CD4-positive, alpha-beta T cell (primary cell): ENCODE measurements at regions not wholly inside any gene's neighbourhood (a gene's known extent, or its start where the extent isn't known, plus 50 kb on each side); places are given as distances from the start of the nearest gene placed in this dataset.

Experiments used
- ATAC-seq: fragments of 200-7000 bp; cut with Tn5 transposase; one replicate; pipeline ENCODE4 v1.10.0; 2022; ENCODE audit warnings: mild to moderate bottlenecking; ENCODE audit not compliant: poor library complexity
- CTCF ChIA-PET: fragments of 350-600 bp; sonication (Branson Sonifier 250); formaldehyde crosslinking; loops from one replicate; lab custom pipeline; 2021; ENCODE audit warnings: antibody characterized with exemption, inconsistent platforms; lab: Charles Lee
- POLR2A ChIA-PET: fragments of 350-600 bp; sonication (Branson Sonifier 250); formaldehyde crosslinking; loops from one replicate; lab custom pipeline; 2021; ENCODE audit warnings: antibody characterized with exemption, inconsistent platforms; lab: Charles Lee
- DNase-seq, 14 experiments: peaks; one replicate each; pipeline ENCODE4 v3.0.0-alpha.2; 2013 to 2020; ENCODE audit warnings: mixed read lengths in 2 of 14
- H3K27ac ChIP-seq, 2 donors: one replicate each; pipeline versions ENCODE4 v1.5.1 to v1.7.0; 2013; ENCODE audit warnings: low read length in 2 of 2, low read depth in 1 of 2, mild to moderate bottlenecking in 1 of 2
- H3K27me3 ChIP-seq, 2 experiments: 1 replicate in 1 of 2; 2 replicates in 1 of 2; pipeline versions ENCODE4 v1.6.1 to v1.7.0; 2013; ENCODE audit warnings: low read length in 2 of 2, control low read depth in 1 of 2, mild to moderate bottlenecking in 1 of 2, moderate library complexity in 1 of 2; ENCODE audit not compliant: insufficient read depth in 2 of 2, control insufficient read depth in 1 of 2
- H3K36me3 ChIP-seq: one replicate; pipeline ENCODE4 v1.6.1; 2013; ENCODE audit warnings: low read length, control low read depth; ENCODE audit not compliant: insufficient read depth
- H3K4me1 ChIP-seq: one replicate; pipeline ENCODE4 v1.6.1; 2013; ENCODE audit warnings: low read length, control low read depth; ENCODE audit not compliant: insufficient read depth
- H3K4me3 ChIP-seq: one replicate; pipeline ENCODE4 v1.5.1; 2013; ENCODE audit warnings: mild to moderate bottlenecking, low read length, moderate library complexity
- H3K9me3 ChIP-seq, 2 experiments: 1 replicate in 1 of 2; 2 replicates in 1 of 2; pipeline versions ENCODE4 v1.6.1 to v1.7.0; 2013; ENCODE audit warnings: low read length in 2 of 2, mild to moderate bottlenecking in 2 of 2, control low read depth in 1 of 2, moderate library complexity in 1 of 2; ENCODE audit not compliant: control insufficient read depth in 1 of 2, insufficient read depth in 1 of 2
- H3K27ac Mint-ChIP-seq: one replicate; pipeline ENCODE4 v1.8.0; 2020; ENCODE audit warnings: mixed read lengths
- H3K27me3 Mint-ChIP-seq: one replicate; pipeline ENCODE4 v1.8.0; 2021; ENCODE audit warnings: mixed read lengths
- H3K36me3 Mint-ChIP-seq: one replicate; pipeline ENCODE4 v1.8.0; 2021; ENCODE audit warnings: low read depth, mixed read lengths
- H3K4me1 Mint-ChIP-seq: one replicate; pipeline ENCODE4 v1.8.0; 2021; ENCODE audit warnings: low read depth, mixed read lengths
- H3K4me3 Mint-ChIP-seq: one replicate; pipeline ENCODE4 v1.8.0; 2020; ENCODE audit warnings: mild to moderate bottlenecking, mixed read lengths
- H3K9me3 Mint-ChIP-seq: one replicate; pipeline ENCODE4 v1.8.0; 2020; ENCODE audit warnings: mixed read lengths
- intact Hi-C, 2 experiments: fragments of 100-400 bp; cut with DNase I in 1 of 2; cut with micrococcal nuclease in 1 of 2; formaldehyde crosslinking; loops; one replicate each; pipeline versions ENCODE4 v1.15.1 to v1.9.0; 2023 to 2025; cut with DNase I, micrococcal nuclease
- TF ChIP-seq, protein P1 (sequence below): fragments of 200-600 bp; IDR thresholded peaks from one replicate; pipeline ENCODE4 v1.8.0; 2022; ENCODE audit warnings: antibody characterized with exemption, mild to moderate bottlenecking

GRCh38 chr5:17831279-17831678, 197.0 kb downstream of the TAF11L14 start:
- TF ChIP-seq, protein P1, sequence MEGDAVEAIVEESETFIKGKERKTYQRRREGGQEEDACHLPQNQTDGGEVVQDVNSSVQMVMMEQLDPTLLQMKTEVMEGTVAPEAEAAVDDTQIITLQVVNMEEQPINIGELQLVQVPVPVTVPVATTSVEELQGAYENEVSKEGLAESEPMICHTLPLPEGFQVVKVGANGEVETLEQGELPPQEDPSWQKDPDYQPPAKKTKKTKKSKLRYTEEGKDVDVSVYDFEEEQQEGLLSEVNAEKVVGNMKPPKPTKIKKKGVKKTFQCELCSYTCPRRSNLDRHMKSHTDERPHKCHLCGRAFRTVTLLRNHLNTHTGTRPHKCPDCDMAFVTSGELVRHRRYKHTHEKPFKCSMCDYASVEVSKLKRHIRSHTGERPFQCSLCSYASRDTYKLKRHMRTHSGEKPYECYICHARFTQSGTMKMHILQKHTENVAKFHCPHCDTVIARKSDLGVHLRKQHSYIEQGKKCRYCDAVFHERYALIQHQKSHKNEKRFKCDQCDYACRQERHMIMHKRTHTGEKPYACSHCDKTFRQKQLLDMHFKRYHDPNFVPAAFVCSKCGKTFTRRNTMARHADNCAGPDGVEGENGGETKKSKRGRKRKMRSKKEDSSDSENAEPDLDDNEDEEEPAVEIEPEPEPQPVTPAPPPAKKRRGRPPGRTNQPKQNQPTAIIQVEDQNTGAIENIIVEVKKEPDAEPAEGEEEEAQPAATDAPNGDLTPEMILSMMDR: no peak
- Mint-ChIP-seq H3K27me3 (no peaks in the 10 kb centered on the region), H3K27ac (no peak overlapping the region), H3K4me3 (no peak overlapping the region), H3K36me3 (no peaks in the 10 kb centered on the region), H3K4me1 (no peaks in the 10 kb centered on the region), H3K9me3 (peaks cover 4% of the 10 kb centered on the region)
- DNase-seq (no peak), ATAC-seq (no peak)
- Histone ChIP-seq H3K27me3 (no peaks in the 10 kb centered on the region), H3K36me3 (no peaks in the 10 kb centered on the region), H3K4me1 (no peaks in the 10 kb centered on the region), H3K9me3 (no peaks in the 10 kb centered on the region), H3K4me3 (no peak overlapping the region), H3K27ac (no peak overlapping the region)
- CTCF ChIA-PET: no interaction called here
- intact Hi-C loops: no loop called here
- POLR2A ChIA-PET: no interaction called here

DNA sequence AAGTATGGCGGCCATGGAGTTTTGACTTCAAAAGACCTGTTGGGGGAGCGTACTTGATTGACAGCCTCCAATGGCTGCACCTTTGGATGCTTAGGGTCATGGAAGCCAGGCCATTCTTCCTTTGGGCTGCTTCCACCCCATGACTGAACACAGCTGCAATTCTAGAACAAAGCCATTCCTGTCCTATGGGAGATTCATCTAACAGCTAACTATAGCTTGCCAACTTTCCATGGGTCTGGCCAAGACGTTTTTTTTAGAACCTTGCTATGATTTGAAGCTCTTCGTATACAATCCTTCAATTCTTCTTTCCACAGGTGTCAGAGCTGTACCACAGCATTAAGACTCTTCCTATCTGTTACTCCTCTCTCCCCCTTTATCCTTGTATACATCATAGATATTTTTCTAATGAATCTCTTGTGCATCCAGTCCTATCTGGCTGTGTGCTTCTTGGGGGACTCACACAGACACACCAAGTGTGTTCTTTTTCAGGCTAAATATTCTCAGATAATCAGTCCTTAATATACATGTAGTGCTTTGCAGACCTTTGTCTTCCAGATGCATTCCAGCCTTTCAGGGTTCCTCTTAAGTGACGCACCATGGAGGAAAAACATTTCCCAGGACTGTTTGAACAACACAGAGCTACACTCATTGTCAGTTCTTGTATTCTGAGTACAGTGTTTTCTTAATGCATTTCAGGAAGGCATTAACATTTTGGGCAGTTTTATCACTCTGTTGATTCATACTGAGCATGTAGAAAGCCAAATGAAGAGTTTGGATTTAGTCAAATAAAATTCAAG, 198.9 kb downstream of the TAF11L14 start:
- H3K4me1 ChIP-seq: no peaks in the 10 kb centered on the region
- no peak for ATAC-seq
- no peaks in the 10 kb centered on the region for H3K36me3 ChIP-seq
- no peaks in the 10 kb centered on the region for H3K4me1 Mint-ChIP-seq
- H3K27ac Mint-ChIP-seq: no peak overlapping the region
- no peaks in the 10 kb centered on the region for H3K27me3 ChIP-seq
- CTCF ChIA-PET: no interaction called here
- no peak overlapping the region for H3K4me3 Mint-ChIP-seq
- intact Hi-C loops: no loop called here
- H3K9me3 Mint-ChIP-seq: peaks cover 8% of the 10 kb centered on the region
- no peaks in the 10 kb centered on the region for H3K9me3 ChIP-seq
- POLR2A ChIA-PET: no interaction called here
- H3K27me3 Mint-ChIP-seq: no peaks in the 10 kb centered on the region
- no peaks in the 10 kb centered on the region for H3K36me3 Mint-ChIP-seq
- H3K4me3 ChIP-seq: no peak overlapping the region
- no peak overlapping the region for H3K27ac ChIP-seq
- no peak for DNase-seq
- TF ChIP-seq, protein P1: no peak

DNA sequence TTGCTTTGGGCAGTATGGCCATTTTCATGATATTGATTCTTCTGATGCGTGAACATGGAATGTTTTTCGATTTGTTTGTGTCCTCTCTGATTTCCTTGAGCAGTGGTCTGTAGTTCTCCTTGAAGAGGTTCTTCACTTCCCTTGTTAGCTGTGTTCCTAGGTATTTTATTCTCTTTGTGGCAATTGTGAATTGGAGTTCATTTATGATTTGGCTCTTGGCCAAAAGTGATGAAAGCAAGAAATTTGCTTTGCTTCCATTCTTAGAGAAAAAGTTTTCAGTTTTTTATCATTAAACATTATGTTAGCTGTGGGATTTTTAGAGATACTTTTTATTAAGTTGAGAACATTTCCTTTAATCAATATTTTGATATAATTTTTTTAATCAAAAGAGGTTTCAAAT, 203.5 kb downstream of the TAF11L14 start:
- Mint-ChIP-seq H3K27me3 (no peaks in the 10 kb centered on the region), H3K9me3 (peaks cover 25% of the 10 kb centered on the region), H3K36me3 (no peaks in the 10 kb centered on the region), H3K4me1 (no peaks in the 10 kb centered on the region), H3K4me3 (no peak overlapping the region), H3K27ac (no peak overlapping the region)
- DNase-seq: no peak
- no peaks in the 10 kb centered on the region for H3K4me1 ChIP-seq
- H3K27me3 ChIP-seq: no peaks in the 10 kb centered on the region
- H3K36me3 ChIP-seq: no peaks in the 10 kb centered on the region
- ChIA-PET CTCF (no interaction called here), POLR2A (no interaction called here)
- H3K4me3 ChIP-seq: no peak overlapping the region
- TF ChIP-seq, protein P1: no peak
- H3K9me3 ChIP-seq: no peaks in the 10 kb centered on the region
- H3K27ac ChIP-seq: no peak overlapping the region
- intact Hi-C loops: no loop called here
- ATAC-seq: no peak
